ENCODE measurements at regions not wholly inside any gene's neighbourhood (a gene's known extent, or its start where the extent isn't known, plus 50 kb on each side); places are given as distances from the start of the nearest gene placed in this dataset.
A peak's percentile ranks its signal among the peaks of the same experiment; 100 is the strongest.

GRCh38 chrX:110421500-110422455 is 63.1 kb downstream of the RTL9 start:
- Mint-ChIP-seq H3K9me3 (no peaks in the 10 kb centered on the region), H3K27me3 (peaks cover 0 to 4% (median 0%) of the 10 kb centered on the region in 3 donors), H3K36me3 (no peaks in the 10 kb centered on the region), H3K4me3 (no peak overlapping the region), H3K4me1 (no peaks in the 10 kb centered on the region), H3K27ac (no peak overlapping the region)
- ATAC-seq (ENCODE audit: low read depth in 2 of 2): no peak
- DNase-seq: no peak

- no peak for ATAC-seq (ENCODE audit: low read depth in 2 of 2)
- H3K9me3 Mint-ChIP-seq: no peaks in the 10 kb centered on the region
- no peaks in the 10 kb centered on the region for H3K36me3 Mint-ChIP-seq
- no peaks in the 10 kb centered on the region for H3K4me1 Mint-ChIP-seq
- peaks cover 4 to 18% (median 5%) of the 10 kb centered on the region in 3 donors for H3K27me3 Mint-ChIP-seq
- peak overlapping the region in 1 of 6 donors; percentile 39 for H3K27ac Mint-ChIP-seq
- H3K4me3 Mint-ChIP-seq: no peak overlapping the region
- DNase-seq: no peak
These were observed 66.8 kb downstream of the RTL9 start for GRCh38 chrX:110425222-110426154.

- no peaks in the 10 kb centered on the region for H3K4me1 Mint-ChIP-seq
- H3K27me3 Mint-ChIP-seq: peaks cover 2 to 22% (median 5%) of the 10 kb centered on the region in 3 donors
These were observed 67.5 kb downstream of the RTL9 start for GRCh38 chrX:110426155-110426504.

GRCh38 chrX:110427076-110427475 is 68.4 kb downstream of the RTL9 start:
- Mint-ChIP-seq H3K9me3 (no peaks in the 10 kb centered on the region), H3K27ac (no peak overlapping the region), H3K4me3 (no peak overlapping the region), H3K36me3 (no peaks in the 10 kb centered on the region), H3K27me3 (peaks cover 0 to 32% (median 5%) of the 10 kb centered on the region in 3 donors), H3K4me1 (no peaks in the 10 kb centered on the region)
- ATAC-seq (ENCODE audit: low read depth in 2 of 2): no peak
- no peak for DNase-seq

More at GRCh38 chrX:110426155-110426504, 67.5 kb downstream of the RTL9 start:
- Mint-ChIP-seq H3K4me3 (no peak overlapping the region), H3K36me3 (no peaks in the 10 kb centered on the region), H3K9me3 (no peaks in the 10 kb centered on the region), H3K27ac (no peak overlapping the region)
- no peak for ATAC-seq (ENCODE audit: low read depth in 2 of 2)
- DNase-seq: no peak

- Mint-ChIP-seq H3K4me3 (no peak overlapping the region), H3K27me3 (peaks cover 0 to 34% (median 5%) of the 10 kb centered on the region in 3 donors), H3K9me3 (no peaks in the 10 kb centered on the region), H3K4me1 (no peaks in the 10 kb centered on the region), H3K36me3 (no peaks in the 10 kb centered on the region), H3K27ac (no peak overlapping the region)
- no peak for ATAC-seq (ENCODE audit: low read depth in 2 of 2)
- no peak for DNase-seq
These were observed 69.5 kb downstream of the RTL9 start for GRCh38 chrX:110428144-110428543.

- Mint-ChIP-seq H3K27me3 (peaks cover 4 to 47% (median 15%) of the 10 kb centered on the region in 3 donors), H3K36me3 (no peaks in the 10 kb centered on the region), H3K9me3 (no peaks in the 10 kb centered on the region), H3K4me3 (no peak overlapping the region), H3K4me1 (no peaks in the 10 kb centered on the region), H3K27ac (no peak overlapping the region)
- no peak for DNase-seq
- no peak for ATAC-seq (ENCODE audit: low read depth in 2 of 2)
These were observed 71.8 kb downstream of the RTL9 start for GRCh38 chrX:110430293-110431076.

GRCh38 chrX:110432091-110432905 is 73.7 kb downstream of the RTL9 start:
- Mint-ChIP-seq H3K4me3 (no peak overlapping the region), H3K27ac (no peak overlapping the region), H3K27me3 (peaks cover 4 to 58% (median 10%) of the 10 kb centered on the region in 3 donors), H3K9me3 (no peaks in the 10 kb centered on the region), H3K36me3 (no peaks in the 10 kb centered on the region), H3K4me1 (no peaks in the 10 kb centered on the region)
- ATAC-seq (ENCODE audit: low read depth in 2 of 2): no peak
- no peak for DNase-seq

- no peaks in the 10 kb centered on the region for H3K4me1 Mint-ChIP-seq
- no peak overlapping the region for H3K27ac Mint-ChIP-seq
- peaks cover 4 to 56% (median 10%) of the 10 kb centered on the region in 3 donors for H3K27me3 Mint-ChIP-seq
- ATAC-seq (ENCODE audit: low read depth in 2 of 2) (no peak), DNase-seq (no peak)
- no peak overlapping the region for H3K4me3 Mint-ChIP-seq
- no peaks in the 10 kb centered on the region for H3K9me3 Mint-ChIP-seq
- H3K36me3 Mint-ChIP-seq: no peaks in the 10 kb centered on the region
These were observed 74.2 kb downstream of the RTL9 start for GRCh38 chrX:110432906-110433215.

GRCh38 chrX:110435196-110435595 is 76.5 kb downstream of the RTL9 start:
- ATAC-seq (ENCODE audit: low read depth in 2 of 2) (no peak), DNase-seq (no peak)
- no peak overlapping the region for H3K27ac Mint-ChIP-seq
- H3K9me3 Mint-ChIP-seq: peaks cover 0 to under 1% (median 0%) of the 10 kb centered on the region in 7 donors
- no peaks in the 10 kb centered on the region for H3K4me1 Mint-ChIP-seq
- peaks cover 8 to 42% (median 15%) of the 10 kb centered on the region in 3 donors for H3K27me3 Mint-ChIP-seq
- H3K4me3 Mint-ChIP-seq: no peak overlapping the region
- H3K36me3 Mint-ChIP-seq: no peaks in the 10 kb centered on the region

- ATAC-seq (ENCODE audit: low read depth in 2 of 2) (no peak), DNase-seq (no peak)
- no peak overlapping the region for H3K4me3 Mint-ChIP-seq
- H3K27me3 Mint-ChIP-seq: peaks cover 8 to 34% (median 15%) of the 10 kb centered on the region in 3 donors
- peaks cover 0 to 2% (median 0%) of the 10 kb centered on the region in 7 donors for H3K9me3 Mint-ChIP-seq
- no peaks in the 10 kb centered on the region for H3K4me1 Mint-ChIP-seq
- no peaks in the 10 kb centered on the region for H3K36me3 Mint-ChIP-seq
- peak overlapping the region in 1 of 6 donors; percentile 23 for H3K27ac Mint-ChIP-seq
These were observed 77.9 kb downstream of the RTL9 start for GRCh38 chrX:110436523-110436922.

GRCh38 chrX:110437686-110438085 is 79.0 kb downstream of the RTL9 start:
- ATAC-seq (ENCODE audit: low read depth in 2 of 2) (no peak), DNase-seq (no peak)
- peaks cover 0 to 2% (median 0%) of the 10 kb centered on the region in 7 donors for H3K9me3 Mint-ChIP-seq
- no peaks in the 10 kb centered on the region for H3K4me1 Mint-ChIP-seq
- H3K27me3 Mint-ChIP-seq: peaks cover 11 to 37% (median 20%) of the 10 kb centered on the region in 3 donors
- H3K36me3 Mint-ChIP-seq: no peaks in the 10 kb centered on the region
- H3K4me3 Mint-ChIP-seq: no peak overlapping the region
- H3K27ac Mint-ChIP-seq: no peak overlapping the region

- H3K9me3 Mint-ChIP-seq: peaks cover 0 to 2% (median 0%) of the 10 kb centered on the region in 7 donors
These were observed 81.6 kb downstream of the RTL9 start for GRCh38 chrX:110440016-110440805.

More at GRCh38 chrX:110440016-110440805, 81.6 kb downstream of the RTL9 start:
- no peak overlapping the region for H3K4me3 Mint-ChIP-seq
- no peak for DNase-seq
- H3K36me3 Mint-ChIP-seq: no peaks in the 10 kb centered on the region
- H3K27ac Mint-ChIP-seq: peak overlapping the region in 1 of 6 donors; percentile 61
- H3K27me3 Mint-ChIP-seq: peaks cover 13 to 45% (median 15%) of the 10 kb centered on the region in 3 donors
- no peak for ATAC-seq (ENCODE audit: low read depth in 2 of 2)
- H3K4me1 Mint-ChIP-seq: no peaks in the 10 kb centered on the region

All from naive B cell (primary cell).